ENCODE measurements at regions not wholly inside any gene's neighbourhood (a gene's known extent, or its start where the extent isn't known, plus 50 kb on each side); places are given as distances from the start of the nearest gene placed in this dataset.

DNA sequence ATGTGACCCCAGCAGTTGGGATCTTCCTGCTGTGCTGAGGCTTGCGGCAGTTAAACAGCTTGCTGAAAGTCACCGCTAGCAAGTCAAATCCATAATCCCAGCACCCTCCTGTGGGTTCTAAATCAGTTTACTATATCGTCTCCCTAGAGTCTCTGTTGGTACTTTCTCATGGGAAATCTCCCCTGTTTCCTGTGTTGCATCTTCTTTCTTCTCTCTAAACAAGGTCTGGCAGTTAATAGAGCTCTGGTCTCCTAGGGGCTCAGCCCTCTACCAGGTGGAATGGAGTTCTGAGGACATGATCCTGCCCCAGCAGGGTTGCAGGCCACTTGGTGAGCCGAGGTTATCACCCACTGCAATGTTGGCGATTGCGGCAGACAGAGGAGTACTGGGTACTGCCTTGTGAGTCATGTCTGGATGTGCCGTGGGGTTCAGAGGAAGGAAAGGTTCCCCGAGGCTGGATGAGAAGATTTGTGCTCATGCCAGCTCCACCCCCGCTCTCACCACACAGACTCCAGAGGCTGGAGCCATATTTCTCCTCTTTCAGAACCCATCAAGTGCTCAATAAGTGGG lies 59.4 kb upstream of the SIX2 start:
- DNase-seq (ENCODE audit: low read depth in 3 of 3) = no peak

DNA sequence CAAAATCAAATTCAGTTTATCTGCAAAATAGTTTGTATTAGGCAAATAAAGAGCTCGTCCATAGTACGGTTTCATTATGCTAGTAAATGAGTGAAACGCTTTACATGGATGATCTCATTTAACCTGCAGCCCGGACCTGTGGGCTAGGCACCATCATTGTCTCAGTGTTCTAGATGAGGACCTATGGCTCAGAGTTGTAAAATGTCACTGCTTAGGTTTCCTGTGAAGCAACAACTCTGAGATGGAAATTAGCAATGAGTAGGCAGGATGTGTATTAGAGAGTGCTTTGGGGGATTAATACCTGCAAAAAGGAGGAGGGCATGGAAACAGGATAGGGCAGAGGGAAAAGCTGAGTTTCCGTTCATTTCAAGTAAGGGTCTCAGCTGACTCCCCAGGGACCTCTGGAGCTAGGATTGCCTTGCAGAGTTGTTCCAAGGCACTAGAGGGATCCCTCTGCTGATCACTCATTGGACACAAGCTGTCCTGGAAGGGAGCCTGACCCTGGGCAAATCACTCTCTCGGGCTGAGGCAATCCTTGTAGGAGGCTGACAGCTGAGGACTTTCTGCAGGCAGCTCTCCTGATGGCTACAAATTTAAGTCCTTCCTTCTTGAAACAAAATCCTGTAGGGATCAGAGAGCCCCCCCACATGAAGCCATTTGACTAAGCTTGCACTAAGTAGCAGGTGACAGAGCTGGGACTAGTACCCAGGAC lies 58.8 kb upstream of the SIX2 start:
- DNase-seq (ENCODE audit: low read depth in 3 of 3) = no peak
